DOHH2 (cell line): ENCODE measurements at regions not wholly inside any gene's neighbourhood (a gene's known extent, or its start where the extent isn't known, plus 50 kb on each side); places are given as distances from the start of the nearest gene placed in this dataset.

Source experiments
- H3F3A ChIP-seq: fragments of 200-600 bp; sonication (generic), shearing (Covaris generic); 2 replicates; pipeline ENCODE4 v1.6.0; 2016; ENCODE audit warnings: antibody characterized with exemption, mild to moderate bottlenecking; ENCODE audit not compliant: control insufficient read depth, insufficient read depth
- H3K27ac ChIP-seq: fragments of 200-600 bp; sonication (generic); 2 replicates; pipeline ENCODE4 v1.5.1; 2014; ENCODE audit warnings: low read depth, mild to moderate bottlenecking, low read length, moderate library complexity
- H3K27me3 ChIP-seq: fragments of 200-600 bp; sonication (generic); 2 replicates; pipeline ENCODE4 v1.6.1; 2014; ENCODE audit warnings: mild to moderate bottlenecking, low read length, mixed read lengths; ENCODE audit not compliant: control insufficient read depth
- H3K36me3 ChIP-seq: fragments of 200-600 bp; sonication (generic); 2 replicates; pipeline ENCODE4 v1.6.1; 2014; ENCODE audit warnings: mild to moderate bottlenecking, low read length, moderate library complexity, mixed read lengths; ENCODE audit not compliant: control insufficient read depth
- H3K4me1 ChIP-seq: fragments of 200-600 bp; sonication (generic); 2 replicates; pipeline ENCODE4 v1.6.1; 2014; ENCODE audit warnings: mild to moderate bottlenecking, low read length, mixed read lengths; ENCODE audit not compliant: control insufficient read depth
- H3K4me2 ChIP-seq: fragments of 200-600 bp; sonication (generic); 2 replicates; pipeline ENCODE4 v1.6.0; 2014; ENCODE audit warnings: mild to moderate bottlenecking, low read length, moderate library complexity
- H3K4me3 ChIP-seq: fragments of 200-600 bp; sonication (generic); 2 replicates; pipeline ENCODE4 v1.5.1; 2014; ENCODE audit warnings: mild to moderate bottlenecking, low read length, mixed read lengths
- H3K79me2 ChIP-seq: fragments of 200-600 bp; sonication (generic); 2 replicates; pipeline ENCODE4 v1.6.1; 2014; ENCODE audit warnings: mild to moderate bottlenecking, low read length, mixed read lengths; ENCODE audit not compliant: control insufficient read depth
- H3K9me2 ChIP-seq: fragments of 200-600 bp; sonication (generic); replicated peaks from 2 replicates; pipeline ENCODE4 v1.6.1; 2014; ENCODE audit warnings: mild to moderate bottlenecking, low read length, mixed read lengths; ENCODE audit not compliant: control insufficient read depth
- H3K9me3 ChIP-seq: fragments of 200-600 bp; sonication (generic); 2 replicates; pipeline ENCODE4 v1.6.1; 2014; ENCODE audit warnings: antibody characterized with exemption, low read length, mixed read lengths; ENCODE audit not compliant: control insufficient read depth, insufficient read depth
- H4K20me1 ChIP-seq: fragments of 200-600 bp; sonication (generic); 2 replicates; pipeline ENCODE4 v1.6.0; 2014; ENCODE audit warnings: low read depth, mild to moderate bottlenecking, antibody characterized with exemption, low read length, moderate library complexity; ENCODE audit not compliant: control insufficient read depth, insufficient read depth
- CTCF ChIP-seq: fragments of 200-600 bp; sonication (generic); IDR thresholded peaks from one replicate; pipeline ENCODE4 v1.5.1; 2014; ENCODE audit warnings: antibody characterized with exemption, mild to moderate bottlenecking, low read depth, low read length; ENCODE audit not compliant: poor library complexity, severe bottlenecking
- EZH2phosphoT487 ChIP-seq: fragments of 200-600 bp; sonication (generic); IDR thresholded peaks from 2 replicates; pipeline ENCODE4 v1.6.1; 2017; ENCODE audit warnings: borderline replicate concordance, mild to moderate bottlenecking, antibody characterized with exemption, low read length, moderate library complexity, mixed read lengths

GRCh38 chr19:16018106-16018755, 58.1 kb upstream of the TPM4 start:
- no peaks in the 10 kb centered on the region for H3K9me2 ChIP-seq
- H3F3A ChIP-seq = no peaks in the 10 kb centered on the region
- H3K27ac ChIP-seq = no peak overlapping the region
- TF ChIP-seq CTCF (no peak), EZH2phosphoT487 (no peak)
- no peaks in the 10 kb centered on the region for H3K27me3 ChIP-seq
- H3K4me1 ChIP-seq = no peaks in the 10 kb centered on the region
- no peaks in the 10 kb centered on the region for H4K20me1 ChIP-seq
- no peaks in the 10 kb centered on the region for H3K79me2 ChIP-seq
- H3K9me3 ChIP-seq = no peaks in the 10 kb centered on the region
- no peaks in the 10 kb centered on the region for H3K36me3 ChIP-seq
- H3K4me3 ChIP-seq = no peak overlapping the region
- H3K4me2 ChIP-seq = no peak overlapping the region

- TF ChIP-seq CTCF = no peak
- no peak for TF ChIP-seq EZH2phosphoT487
- no peaks in the 10 kb centered on the region for H3K36me3 ChIP-seq
- no peak overlapping the region for H3K4me2 ChIP-seq
- H3K9me3 ChIP-seq = no peaks in the 10 kb centered on the region
- no peak overlapping the region for H3K27ac ChIP-seq
- H3K4me1 ChIP-seq = no peaks in the 10 kb centered on the region
- H3K27me3 ChIP-seq = no peaks in the 10 kb centered on the region
- no peaks in the 10 kb centered on the region for H3K79me2 ChIP-seq
- H4K20me1 ChIP-seq = no peaks in the 10 kb centered on the region
- H3K9me2 ChIP-seq = no peaks in the 10 kb centered on the region
- no peak overlapping the region for H3K4me3 ChIP-seq
- H3F3A ChIP-seq = no peaks in the 10 kb centered on the region
These were observed 57.3 kb upstream of the TPM4 start for GRCh38 chr19:16018801-16019551.

GRCh38 chr19:16019691-16020448, 56.4 kb upstream of the TPM4 start:
- Histone ChIP-seq H3K79me2 (no peaks in the 10 kb centered on the region), H3K4me2 (no peak overlapping the region), H3K27me3 (no peaks in the 10 kb centered on the region), H3K27ac (no peak overlapping the region), H3K4me3 (no peak overlapping the region), H3F3A (no peaks in the 10 kb centered on the region), H3K4me1 (no peaks in the 10 kb centered on the region), H3K9me2 (no peaks in the 10 kb centered on the region), H3K9me3 (no peaks in the 10 kb centered on the region), H4K20me1 (no peaks in the 10 kb centered on the region), H3K36me3 (no peaks in the 10 kb centered on the region)
- TF ChIP-seq EZH2phosphoT487 (no peak), CTCF (no peak)
